B cell (primary cell): ENCODE measurements at regions not wholly inside any gene's neighbourhood (a gene's known extent, or its start where the extent isn't known, plus 50 kb on each side); places are given as distances from the start of the nearest gene placed in this dataset.

Source experiments
- ATAC-seq: fragments of 200-7000 bp; cut with Tn5 transposase; one replicate; pipeline ENCODE4 v1.10.0; 2021; ENCODE audit warnings: low read depth, mild to moderate bottlenecking, moderate number of reproducible peaks, moderate library complexity
- CTCF ChIA-PET: fragments of 350-600 bp; sonication (Branson Sonifier 250); formaldehyde crosslinking; loops from one replicate; lab custom pipeline; 2021; ENCODE audit warnings: antibody characterized with exemption, inconsistent platforms; lab: Charles Lee
- POLR2A ChIA-PET: fragments of 350-600 bp; sonication (Branson Sonifier 250); formaldehyde crosslinking; loops from one replicate; lab custom pipeline; 2021; ENCODE audit warnings: antibody characterized with exemption; lab: Charles Lee
- DNase-seq: peaks from one replicate; pipeline ENCODE4 v3.0.0; 2013
- H2AFZ ChIP-seq: 2 replicates; pipeline ENCODE4 v1.6.1; 2012; ENCODE audit warnings: mild to moderate bottlenecking, low read depth, low read length; ENCODE audit not compliant: insufficient read depth, poor library complexity, severe bottlenecking
- H3K27ac ChIP-seq, 2 donors: 1 replicate in 1 of 2; 2 replicates in 1 of 2; pipeline ENCODE4 v1.5.1; 2012 to 2013; ENCODE audit warnings: low read length in 2 of 2, mild to moderate bottlenecking in 2 of 2, moderate library complexity in 1 of 2
- H3K27me3 ChIP-seq, 4 experiments: fragments of 200-600 bp in 1 of 4; sonication (generic) in 1 of 4; replicated peaks in 1 of 4; 1 replicate in 2 of 4; 2 replicates in 2 of 4; pipeline versions ENCODE4 v1.6.1 to v1.7.0; 2013 to 2016; ENCODE audit warnings: low read length in 3 of 4, mild to moderate bottlenecking in 2 of 4, mixed read lengths in 1 of 4, moderate library complexity in 1 of 4; ENCODE audit not compliant: insufficient read depth in 4 of 4, control insufficient read depth in 3 of 4; ENCODE audit errors: control extremely low read depth in 1 of 4
- H3K36me3 ChIP-seq, 2 experiments: replicated peaks in 1 of 2; 1 replicate in 1 of 2; 2 replicates in 1 of 2; pipeline versions ENCODE4 v1.6.1 to v1.7.1; 2013; ENCODE audit warnings: low read length in 1 of 2; ENCODE audit not compliant: insufficient read depth in 2 of 2, control insufficient read depth in 1 of 2; ENCODE audit errors: control extremely low read depth in 1 of 2, extremely low read depth in 1 of 2
- H3K4me1 ChIP-seq, 2 donors: fragments of 200-600 bp in 1 of 2; sonication (generic) in 1 of 2; 1 replicate in 1 of 2; 2 replicates in 1 of 2; pipeline versions ENCODE4 v1.5.1 to v1.6.1; 2013 to 2017; ENCODE audit warnings: low read length in 2 of 2; ENCODE audit not compliant: control insufficient read depth in 2 of 2, insufficient read depth in 2 of 2
- H3K4me2 ChIP-seq: replicated peaks from 2 replicates; pipeline ENCODE3; 2012; ENCODE audit warnings: mild to moderate bottlenecking, low read depth, low read length; ENCODE audit not compliant: poor library complexity, severe bottlenecking
- H3K4me3 ChIP-seq, 5 experiments: fragments of 200-600 bp in 1 of 5; sonication (generic) in 1 of 5; 1 replicate in 3 of 5; 2 replicates in 2 of 5; pipeline versions ENCODE4 v1.5.1 to v1.7.0; 2011 to 2016; ENCODE audit warnings: low read length in 4 of 5, mild to moderate bottlenecking in 4 of 5, low read depth in 2 of 5, control low read depth in 1 of 5, moderate library complexity in 1 of 5; ENCODE audit not compliant: insufficient read depth in 1 of 5; ENCODE audit errors: control extremely low read depth in 1 of 5, extremely low read depth in 1 of 5
- H3K79me2 ChIP-seq: fragments of 200-600 bp; sonication (generic); one replicate; pipeline ENCODE4 v1.6.0; 2016; ENCODE audit warnings: low read length; ENCODE audit not compliant: control insufficient read depth, insufficient read depth
- H3K9ac ChIP-seq: fragments of 200-600 bp; sonication (generic); 2 replicates; pipeline ENCODE4 v1.6.1; 2017; ENCODE audit warnings: mild to moderate bottlenecking, low read length, moderate library complexity
- H3K9me3 ChIP-seq, 3 donors: one replicate each; pipeline versions ENCODE4 v1.6.1 to v1.7.1; 2013; ENCODE audit warnings: low read length in 2 of 3; ENCODE audit not compliant: control insufficient read depth in 2 of 3, insufficient read depth in 1 of 3; ENCODE audit errors: control extremely low read depth in 1 of 3
- H4K20me1 ChIP-seq: 2 replicates; pipeline ENCODE4 v1.6.0; 2012; ENCODE audit warnings: mild to moderate bottlenecking, low read length; ENCODE audit not compliant: insufficient read depth, control insufficient read depth, poor library complexity, severe bottlenecking
- H3K27ac Mint-ChIP-seq: one replicate; pipeline ENCODE4 v1.8.0; 2021; ENCODE audit warnings: mixed read lengths
- H3K27me3 Mint-ChIP-seq: one replicate; pipeline ENCODE4 v1.8.0; 2021; ENCODE audit warnings: mixed read lengths
- H3K4me1 Mint-ChIP-seq: one replicate; pipeline ENCODE4 v1.8.0; 2021; ENCODE audit warnings: mixed read lengths
- H3K4me3 Mint-ChIP-seq: one replicate; pipeline ENCODE4 v1.8.0; 2021; ENCODE audit warnings: mixed read lengths
- H3K9me3 Mint-ChIP-seq: one replicate; pipeline ENCODE4 v1.8.0; 2022; ENCODE audit warnings: mixed read lengths; ENCODE audit not compliant: insufficient read depth
- EZH2 ChIP-seq: IDR thresholded peaks from 2 replicates; pipeline ENCODE4 v1.6.1; 2012; ENCODE audit warnings: borderline replicate concordance, low read depth, mild to moderate bottlenecking, moderate library complexity, low read length; ENCODE audit not compliant: insufficient read depth, poor library complexity, severe bottlenecking
- WGBS: methylation state at CpG from one replicate; pipeline ENCODE4 v1.1.5; 2013; ENCODE audit warnings: missing lambda C conversion rate; ENCODE audit not compliant: insufficient coverage; 5-methylcytosine and 5-hydroxymethylcytosine counted together
- intact Hi-C: fragments of 100-400 bp; cut with micrococcal nuclease; formaldehyde crosslinking; loops from one replicate; pipeline ENCODE4 v1.10.0; 2022
- TF ChIP-seq, protein P1 (sequence below): fragments of 200-600 bp; IDR thresholded peaks from one replicate; pipeline ENCODE4 v1.8.0; 2022; ENCODE audit warnings: antibody characterized with exemption, mild to moderate bottlenecking

DNA sequence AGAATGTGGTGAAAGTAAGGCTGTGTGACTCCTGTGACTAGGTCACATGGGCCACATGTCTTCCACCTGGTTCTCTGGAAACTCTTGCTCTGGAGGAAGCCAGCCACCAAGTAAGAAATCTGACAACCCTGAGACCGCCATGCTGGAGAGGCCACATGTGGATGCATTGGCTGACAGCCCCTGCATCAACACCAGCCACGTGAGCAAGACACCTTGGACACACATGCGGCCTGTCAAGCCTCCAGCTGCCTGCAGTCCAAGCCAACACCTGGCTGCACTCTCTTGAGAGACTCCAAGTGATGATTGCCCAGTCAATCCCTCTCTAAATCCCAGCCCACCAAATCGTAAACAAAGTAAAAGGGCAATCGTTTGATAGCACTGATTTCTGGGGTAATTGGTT lies 112.6 kb downstream of the FOXL1 start:
- no peaks in the 10 kb centered on the region for H3K9me3 ChIP-seq
- peaks cover 10% of the 10 kb centered on the region for H3K27me3 Mint-ChIP-seq
- H3K27ac Mint-ChIP-seq: no peak overlapping the region
- no peak overlapping the region for H3K9ac ChIP-seq
- no peak overlapping the region for H3K4me2 ChIP-seq
- H3K4me3 ChIP-seq: no peak overlapping the region
- CTCF ChIA-PET: no interaction called here
- no peaks in the 10 kb centered on the region for H3K4me1 ChIP-seq
- no peaks in the 10 kb centered on the region for H3K27me3 ChIP-seq
- no peak overlapping the region for H3K4me3 Mint-ChIP-seq
- POLR2A ChIA-PET: no interaction called here
- H3K9me3 Mint-ChIP-seq: no peaks in the 10 kb centered on the region
- no peak overlapping the region for H2AFZ ChIP-seq
- DNase-seq (no peak), ATAC-seq (no peak)
- TF ChIP-seq, protein P1, sequence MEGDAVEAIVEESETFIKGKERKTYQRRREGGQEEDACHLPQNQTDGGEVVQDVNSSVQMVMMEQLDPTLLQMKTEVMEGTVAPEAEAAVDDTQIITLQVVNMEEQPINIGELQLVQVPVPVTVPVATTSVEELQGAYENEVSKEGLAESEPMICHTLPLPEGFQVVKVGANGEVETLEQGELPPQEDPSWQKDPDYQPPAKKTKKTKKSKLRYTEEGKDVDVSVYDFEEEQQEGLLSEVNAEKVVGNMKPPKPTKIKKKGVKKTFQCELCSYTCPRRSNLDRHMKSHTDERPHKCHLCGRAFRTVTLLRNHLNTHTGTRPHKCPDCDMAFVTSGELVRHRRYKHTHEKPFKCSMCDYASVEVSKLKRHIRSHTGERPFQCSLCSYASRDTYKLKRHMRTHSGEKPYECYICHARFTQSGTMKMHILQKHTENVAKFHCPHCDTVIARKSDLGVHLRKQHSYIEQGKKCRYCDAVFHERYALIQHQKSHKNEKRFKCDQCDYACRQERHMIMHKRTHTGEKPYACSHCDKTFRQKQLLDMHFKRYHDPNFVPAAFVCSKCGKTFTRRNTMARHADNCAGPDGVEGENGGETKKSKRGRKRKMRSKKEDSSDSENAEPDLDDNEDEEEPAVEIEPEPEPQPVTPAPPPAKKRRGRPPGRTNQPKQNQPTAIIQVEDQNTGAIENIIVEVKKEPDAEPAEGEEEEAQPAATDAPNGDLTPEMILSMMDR: no peak
- TF ChIP-seq EZH2: no peak
- intact Hi-C loops: no loop called here
- H3K4me1 Mint-ChIP-seq: no peaks in the 10 kb centered on the region
- WGBS: 89% methylated on average over 3 of the region's 5 CpGs
- H3K79me2 ChIP-seq: no peaks in the 10 kb centered on the region
- no peak overlapping the region for H3K27ac ChIP-seq
- H3K36me3 ChIP-seq: no peaks in the 10 kb centered on the region
- no peaks in the 10 kb centered on the region for H4K20me1 ChIP-seq

DNA sequence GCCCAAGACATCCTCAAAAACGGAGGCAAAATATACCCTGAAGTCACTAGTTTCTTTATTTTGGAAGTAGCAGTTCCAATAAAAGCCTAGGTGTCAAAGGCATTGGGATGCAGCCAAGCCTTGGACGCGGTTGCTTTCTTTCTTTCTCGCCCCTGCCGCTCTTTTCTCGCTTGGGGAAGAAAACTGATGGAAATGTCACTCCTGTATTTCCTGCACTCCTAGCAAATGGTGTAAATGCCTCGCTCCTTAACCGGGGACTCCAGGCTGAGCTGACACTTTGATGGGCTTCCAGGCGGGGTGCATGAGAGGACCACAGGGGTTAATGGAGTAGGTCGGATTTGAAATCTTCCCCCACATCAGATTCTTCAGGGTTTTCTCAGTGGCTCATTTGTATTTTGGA lies 114.1 kb downstream of the FOXL1 start:
- no peaks in the 10 kb centered on the region for H3K4me1 ChIP-seq
- ChIA-PET POLR2A (no interaction called here), CTCF (no interaction called here)
- H3K9me3 ChIP-seq: no peaks in the 10 kb centered on the region
- Mint-ChIP-seq H3K4me1 (no peaks in the 10 kb centered on the region), H3K4me3 (no peak overlapping the region), H3K27ac (no peak overlapping the region), H3K9me3 (no peaks in the 10 kb centered on the region), H3K27me3 (peaks cover 6% of the 10 kb centered on the region)
- no peaks in the 10 kb centered on the region for H3K36me3 ChIP-seq
- H3K9ac ChIP-seq: no peak overlapping the region
- no peak overlapping the region for H2AFZ ChIP-seq
- no peak overlapping the region for H3K27ac ChIP-seq
- ATAC-seq: no peak
- no peak overlapping the region for H3K4me2 ChIP-seq
- no peak for DNase-seq
- no peak overlapping the region for H3K4me3 ChIP-seq
- H3K27me3 ChIP-seq: no peaks in the 10 kb centered on the region
- WGBS: 79% methylated on average over 9 of the region's 10 CpGs
- intact Hi-C loops: no loop called here
- H3K79me2 ChIP-seq: no peaks in the 10 kb centered on the region
- no peaks in the 10 kb centered on the region for H4K20me1 ChIP-seq
- TF ChIP-seq, protein P1: no peak
- no peak for TF ChIP-seq EZH2
